ENCODE measurements at regions not wholly inside any gene's neighbourhood (a gene's known extent, or its start where the extent isn't known, plus 50 kb on each side); places are given as distances from the start of the nearest gene placed in this dataset.

DNA sequence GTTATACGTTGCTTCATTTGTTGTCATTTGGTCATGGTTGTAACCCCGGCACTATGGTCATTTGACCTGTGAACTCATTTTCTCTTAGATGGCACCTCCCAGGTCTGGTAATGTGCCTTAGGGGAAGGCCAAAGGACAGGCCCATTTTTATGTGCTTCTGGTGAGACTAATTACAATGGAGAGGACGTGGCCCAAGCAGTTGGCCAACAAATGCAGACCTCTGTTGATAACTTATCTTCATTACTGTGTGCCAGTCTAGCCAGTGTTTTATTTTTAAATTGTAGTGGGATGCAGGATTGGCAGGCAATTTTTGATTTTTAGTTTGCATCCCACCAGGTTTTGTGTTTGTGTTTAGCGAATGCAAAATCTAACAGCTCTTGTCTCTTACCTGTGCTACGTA lies 321.5 kb upstream of the AKR1E2 start:
- TF ChIP-seq, protein P1, sequence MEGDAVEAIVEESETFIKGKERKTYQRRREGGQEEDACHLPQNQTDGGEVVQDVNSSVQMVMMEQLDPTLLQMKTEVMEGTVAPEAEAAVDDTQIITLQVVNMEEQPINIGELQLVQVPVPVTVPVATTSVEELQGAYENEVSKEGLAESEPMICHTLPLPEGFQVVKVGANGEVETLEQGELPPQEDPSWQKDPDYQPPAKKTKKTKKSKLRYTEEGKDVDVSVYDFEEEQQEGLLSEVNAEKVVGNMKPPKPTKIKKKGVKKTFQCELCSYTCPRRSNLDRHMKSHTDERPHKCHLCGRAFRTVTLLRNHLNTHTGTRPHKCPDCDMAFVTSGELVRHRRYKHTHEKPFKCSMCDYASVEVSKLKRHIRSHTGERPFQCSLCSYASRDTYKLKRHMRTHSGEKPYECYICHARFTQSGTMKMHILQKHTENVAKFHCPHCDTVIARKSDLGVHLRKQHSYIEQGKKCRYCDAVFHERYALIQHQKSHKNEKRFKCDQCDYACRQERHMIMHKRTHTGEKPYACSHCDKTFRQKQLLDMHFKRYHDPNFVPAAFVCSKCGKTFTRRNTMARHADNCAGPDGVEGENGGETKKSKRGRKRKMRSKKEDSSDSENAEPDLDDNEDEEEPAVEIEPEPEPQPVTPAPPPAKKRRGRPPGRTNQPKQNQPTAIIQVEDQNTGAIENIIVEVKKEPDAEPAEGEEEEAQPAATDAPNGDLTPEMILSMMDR (IDR thresholded peaks at IDR 0.05; ENCODE audit: low read depth, low read length, poor library complexity, severe bottlenecking) = no peak
- TF ChIP-seq EZH2phosphoT487 (IDR thresholded peaks at IDR 0.05; ENCODE audit: borderline replicate concordance, low read length) = no peak
